ENCODE measurements at regions not wholly inside any gene's neighbourhood (a gene's known extent, or its start where the extent isn't known, plus 50 kb on each side); places are given as distances from the start of the nearest gene placed in this dataset.

DNA sequence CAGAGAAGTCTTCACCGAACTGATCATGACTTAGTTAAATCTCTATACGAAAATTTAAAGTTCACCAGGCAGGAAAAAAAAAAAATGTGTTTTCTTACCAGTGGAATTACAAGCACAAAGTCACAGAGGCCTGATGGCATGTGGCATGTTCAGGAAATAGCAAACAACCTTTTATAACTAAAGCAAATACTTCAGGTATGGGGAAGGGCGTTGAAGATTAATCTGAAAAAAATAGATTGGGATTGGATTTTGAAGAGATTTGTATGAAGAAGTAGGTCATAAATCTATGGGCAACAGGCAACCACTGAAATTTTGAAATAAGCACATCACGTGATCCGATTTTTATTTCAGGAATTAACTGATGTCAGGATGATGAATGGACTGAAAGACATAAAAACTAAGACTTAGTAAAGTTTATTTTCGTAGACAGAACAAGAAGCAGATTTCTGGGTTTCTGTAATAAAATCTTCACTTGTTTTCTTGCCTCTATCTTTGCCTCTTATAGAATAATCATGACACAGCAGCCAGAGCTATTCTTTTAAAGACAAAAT lies 295.9 kb upstream of the ADGRL4 start:
- no peaks in the 10 kb centered on the region for H3K27me3 ChIP-seq (ENCODE audit: insufficient read depth, poor library complexity, severe bottlenecking)
- H3K27ac ChIP-seq (replicated peaks): no peak overlapping the region
- TF ChIP-seq POLR2AphosphoS5 (IDR thresholded peaks at IDR 0.05; ENCODE audit: low read depth) (no peak), GABPA (IDR thresholded peaks at IDR 0.05; ENCODE audit: low read depth) (no peak), SPI1 (IDR thresholded peaks at IDR 0.05; ENCODE audit: borderline replicate concordance, low read depth) (no peak), CTCF (IDR thresholded peaks at IDR 0.05; ENCODE audit: insufficient read depth, low read length) (no peak)
- TF ChIP-seq, protein P1, sequence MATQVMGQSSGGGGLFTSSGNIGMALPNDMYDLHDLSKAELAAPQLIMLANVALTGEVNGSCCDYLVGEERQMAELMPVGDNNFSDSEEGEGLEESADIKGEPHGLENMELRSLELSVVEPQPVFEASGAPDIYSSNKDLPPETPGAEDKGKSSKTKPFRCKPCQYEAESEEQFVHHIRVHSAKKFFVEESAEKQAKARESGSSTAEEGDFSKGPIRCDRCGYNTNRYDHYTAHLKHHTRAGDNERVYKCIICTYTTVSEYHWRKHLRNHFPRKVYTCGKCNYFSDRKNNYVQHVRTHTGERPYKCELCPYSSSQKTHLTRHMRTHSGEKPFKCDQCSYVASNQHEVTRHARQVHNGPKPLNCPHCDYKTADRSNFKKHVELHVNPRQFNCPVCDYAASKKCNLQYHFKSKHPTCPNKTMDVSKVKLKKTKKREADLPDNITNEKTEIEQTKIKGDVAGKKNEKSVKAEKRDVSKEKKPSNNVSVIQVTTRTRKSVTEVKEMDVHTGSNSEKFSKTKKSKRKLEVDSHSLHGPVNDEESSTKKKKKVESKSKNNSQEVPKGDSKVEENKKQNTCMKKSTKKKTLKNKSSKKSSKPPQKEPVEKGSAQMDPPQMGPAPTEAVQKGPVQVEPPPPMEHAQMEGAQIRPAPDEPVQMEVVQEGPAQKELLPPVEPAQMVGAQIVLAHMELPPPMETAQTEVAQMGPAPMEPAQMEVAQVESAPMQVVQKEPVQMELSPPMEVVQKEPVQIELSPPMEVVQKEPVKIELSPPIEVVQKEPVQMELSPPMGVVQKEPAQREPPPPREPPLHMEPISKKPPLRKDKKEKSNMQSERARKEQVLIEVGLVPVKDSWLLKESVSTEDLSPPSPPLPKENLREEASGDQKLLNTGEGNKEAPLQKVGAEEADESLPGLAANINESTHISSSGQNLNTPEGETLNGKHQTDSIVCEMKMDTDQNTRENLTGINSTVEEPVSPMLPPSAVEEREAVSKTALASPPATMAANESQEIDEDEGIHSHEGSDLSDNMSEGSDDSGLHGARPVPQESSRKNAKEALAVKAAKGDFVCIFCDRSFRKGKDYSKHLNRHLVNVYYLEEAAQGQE (IDR thresholded peaks at IDR 0.05; ENCODE audit: insufficient replicate concordance, low read depth): no peak
- no peak overlapping the region for H3K4me3 ChIP-seq (replicated peaks; ENCODE audit: insufficient read depth, low read length)
- no peak for DNase-seq (ENCODE audit: low read depth in 1 of 2, low spot score in 1 of 2)

- TF ChIP-seq, protein P1 (IDR thresholded peaks at IDR 0.05; ENCODE audit: insufficient replicate concordance, low read depth): no peak
Observed at GRCh38 chr1:79295967-79296366, 289.4 kb upstream of the ADGRL4 start.

GRCh38 chr1:79293611-79294010 lies 287.1 kb upstream of the ADGRL4 start:
- TF ChIP-seq CTCF (IDR thresholded peaks at IDR 0.05; ENCODE audit: insufficient read depth, low read length) (no peak), POLR2AphosphoS5 (IDR thresholded peaks at IDR 0.05; ENCODE audit: low read depth) (no peak), SPI1 (IDR thresholded peaks at IDR 0.05; ENCODE audit: borderline replicate concordance, low read depth) (no peak), GABPA (IDR thresholded peaks at IDR 0.05; ENCODE audit: low read depth) (no peak)
- TF ChIP-seq, protein P1 (IDR thresholded peaks at IDR 0.05; ENCODE audit: insufficient replicate concordance, low read depth): no peak
- no peak for DNase-seq (ENCODE audit: low read depth in 1 of 2, low spot score in 1 of 2)
- Histone ChIP-seq H3K27ac (replicated peaks) (no peak overlapping the region), H3K4me3 (replicated peaks; ENCODE audit: insufficient read depth, low read length) (no peak overlapping the region), H3K27me3 (ENCODE audit: insufficient read depth, poor library complexity, severe bottlenecking) (no peaks in the 10 kb centered on the region)

More at GRCh38 chr1:79295967-79296366, 289.4 kb upstream of the ADGRL4 start:
- H3K27me3 ChIP-seq (ENCODE audit: insufficient read depth, poor library complexity, severe bottlenecking): no peaks in the 10 kb centered on the region
- no peak for DNase-seq (ENCODE audit: low read depth in 1 of 2, low spot score in 1 of 2)
- H3K27ac ChIP-seq (replicated peaks): no peak overlapping the region
- no peak overlapping the region for H3K4me3 ChIP-seq (replicated peaks; ENCODE audit: insufficient read depth, low read length)
